ENCODE measurements at regions not wholly inside any gene's neighbourhood (a gene's known extent, or its start where the extent isn't known, plus 50 kb on each side); places are given as distances from the start of the nearest gene placed in this dataset.

GRCh38 chr1:232182236-232182635 lies 447.7 kb downstream of the SIPA1L2 start:
- FAIRE-seq, result no peak
- in situ Hi-C loops (cut with MboI) (no loop called here), intact Hi-C loops (cut with micrococcal nuclease) (no loop called here)
- H4K20me1 ChIP-seq (replicated peaks; ENCODE audit: control insufficient read depth, insufficient read depth, low read length), result no peaks in the 10 kb centered on the region
- H3K9ac ChIP-seq (ENCODE audit: insufficient read depth in 1 of 2, low read depth in 2 of 2, low read length in 2 of 2), result no peak overlapping the region
- WGBS (ENCODE audit: insufficient coverage, low coverage, missing lambda C conversion rate), result under 1% methylated on average over 8 of the region's 8 CpGs
- H2AFZ ChIP-seq (ENCODE audit: low read depth, low read length), result no peak overlapping the region
- no peak overlapping the region for H3K4me2 ChIP-seq (ENCODE audit: insufficient read depth, low read length)
- ATAC-seq, result no peak
- ChIA-PET POLR2A (no interaction called here), CTCF (ENCODE audit: low intra/inter-chr PET ratio) (no interaction called here)
- H3K9me3 ChIP-seq (replicated peaks; ENCODE audit: control insufficient read depth, insufficient read depth, low read depth, low read length), result no peaks in the 10 kb centered on the region
- H3K9me1 ChIP-seq (ENCODE audit: control insufficient read depth, insufficient read depth, low read length), result no peaks in the 10 kb centered on the region
- H3K4me3 ChIP-seq, result no peak overlapping the region
- no peak overlapping the region for H3K27ac ChIP-seq (ENCODE audit: extremely low read depth, low read depth, low read length)
- no peaks in the 10 kb centered on the region for H3K36me3 ChIP-seq (ENCODE audit: control insufficient read depth, insufficient read depth, low read length)
- TF ChIP-seq, protein P1, sequence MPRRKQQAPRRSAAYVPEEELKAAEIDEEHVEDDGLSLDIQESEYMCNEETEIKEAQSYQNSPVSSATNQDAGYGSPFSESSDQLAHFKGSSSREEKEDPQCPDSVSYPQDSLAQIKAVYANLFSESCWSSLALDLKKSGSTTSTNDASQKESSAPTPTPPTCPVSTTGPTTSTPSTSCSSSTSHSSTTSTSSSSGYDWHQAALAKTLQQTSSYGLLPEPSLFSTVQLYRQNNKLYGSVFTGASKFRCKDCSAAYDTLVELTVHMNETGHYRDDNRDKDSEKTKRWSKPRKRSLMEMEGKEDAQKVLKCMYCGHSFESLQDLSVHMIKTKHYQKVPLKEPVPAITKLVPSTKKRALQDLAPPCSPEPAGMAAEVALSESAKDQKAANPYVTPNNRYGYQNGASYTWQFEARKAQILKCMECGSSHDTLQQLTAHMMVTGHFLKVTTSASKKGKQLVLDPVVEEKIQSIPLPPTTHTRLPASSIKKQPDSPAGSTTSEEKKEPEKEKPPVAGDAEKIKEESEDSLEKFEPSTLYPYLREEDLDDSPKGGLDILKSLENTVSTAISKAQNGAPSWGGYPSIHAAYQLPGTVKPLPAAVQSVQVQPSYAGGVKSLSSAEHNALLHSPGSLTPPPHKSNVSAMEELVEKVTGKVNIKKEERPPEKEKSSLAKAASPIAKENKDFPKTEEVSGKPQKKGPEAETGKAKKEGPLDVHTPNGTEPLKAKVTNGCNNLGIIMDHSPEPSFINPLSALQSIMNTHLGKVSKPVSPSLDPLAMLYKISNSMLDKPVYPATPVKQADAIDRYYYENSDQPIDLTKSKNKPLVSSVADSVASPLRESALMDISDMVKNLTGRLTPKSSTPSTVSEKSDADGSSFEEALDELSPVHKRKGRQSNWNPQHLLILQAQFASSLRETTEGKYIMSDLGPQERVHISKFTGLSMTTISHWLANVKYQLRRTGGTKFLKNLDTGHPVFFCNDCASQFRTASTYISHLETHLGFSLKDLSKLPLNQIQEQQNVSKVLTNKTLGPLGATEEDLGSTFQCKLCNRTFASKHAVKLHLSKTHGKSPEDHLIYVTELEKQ (CRISPR knock-in tag; IDR thresholded peaks at IDR 0.05), result no peak
- TF ChIP-seq RAD51 (IDR thresholded peaks at IDR 0.05; ENCODE audit: borderline replicate concordance, low read depth), result no peak
- no peak for TF ChIP-seq NR2C1 (IDR thresholded peaks at IDR 0.05)
- no peak for TF ChIP-seq NR2C1 (tag; IDR thresholded peaks at IDR 0.05)
- TF ChIP-seq MCM2 (IDR thresholded peaks at IDR 0.05; ENCODE audit: low read depth), result no peak
- TF ChIP-seq NCOA4 (IDR thresholded peaks at IDR 0.05; ENCODE audit: partially characterized antibody), result no peak
- TF ChIP-seq HNRNPH1 (optimal IDR thresholded peaks at IDR 0.05; ENCODE audit: low read depth, low read length), result no peak
- no peak for TF ChIP-seq NFRKB (IDR thresholded peaks at IDR 0.05; ENCODE audit: low read depth)
- no peak for TF ChIP-seq HNRNPK (IDR thresholded peaks at IDR 0.05; ENCODE audit: low read depth, low read length, poor library complexity, severe bottlenecking)
- TF ChIP-seq MAFG (tag; conservative IDR thresholded peaks at IDR 0.05), result no peak
- TF ChIP-seq SMARCA5 (IDR thresholded peaks at IDR 0.05), result no peak
- no peak for TF ChIP-seq CREBBP (IDR thresholded peaks at IDR 0.05; ENCODE audit: low read depth, low read length)
- TF ChIP-seq JUN (IDR thresholded peaks at IDR 0.05; ENCODE audit: borderline replicate concordance, low read depth, low read length), result no peak
- TF ChIP-seq JUN (CRISPR knock-in tag; IDR thresholded peaks at IDR 0.05; ENCODE audit: borderline replicate concordance), result no peak
- TF ChIP-seq, protein P2, sequence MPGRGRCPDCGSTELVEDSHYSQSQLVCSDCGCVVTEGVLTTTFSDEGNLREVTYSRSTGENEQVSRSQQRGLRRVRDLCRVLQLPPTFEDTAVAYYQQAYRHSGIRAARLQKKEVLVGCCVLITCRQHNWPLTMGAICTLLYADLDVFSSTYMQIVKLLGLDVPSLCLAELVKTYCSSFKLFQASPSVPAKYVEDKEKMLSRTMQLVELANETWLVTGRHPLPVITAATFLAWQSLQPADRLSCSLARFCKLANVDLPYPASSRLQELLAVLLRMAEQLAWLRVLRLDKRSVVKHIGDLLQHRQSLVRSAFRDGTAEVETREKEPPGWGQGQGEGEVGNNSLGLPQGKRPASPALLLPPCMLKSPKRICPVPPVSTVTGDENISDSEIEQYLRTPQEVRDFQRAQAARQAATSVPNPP (IDR thresholded peaks at IDR 0.05; ENCODE audit: borderline replicate concordance, insufficient read depth, insufficient read length), result no peak
- H3K27me3 ChIP-seq (ENCODE audit: control insufficient read depth in 2 of 2, insufficient read depth in 2 of 2, low read length in 2 of 2), result no peaks in the 10 kb centered on the region
- H3K4me1 ChIP-seq (replicated peaks in 1 of 2; ENCODE audit: control insufficient read depth in 2 of 2, insufficient read depth in 2 of 2, low read length in 2 of 2), result no peaks in the 10 kb centered on the region
- no TSS peak for BruUV-seq (replicated peaks)
- no peak for DNase-seq (ENCODE audit: extremely low read depth in 1 of 4, low spot score in 3 of 4)
- H3K79me2 ChIP-seq (ENCODE audit: control insufficient read depth, insufficient read depth, low read length), result no peaks in the 10 kb centered on the region

All from K562 (cell line).